HK-2 (cell line): ENCODE measurements at regions not wholly inside any gene's neighbourhood (a gene's known extent, or its start where the extent isn't known, plus 50 kb on each side); places are given as distances from the start of the nearest gene placed in this dataset.
A peak's percentile ranks its signal among the peaks of the same experiment; 100 is the strongest.
"Not testable (repeated sequence)": the region's sequence is repeated elsewhere in the genome, so short reads cannot be mapped to it uniquely, and the experiment has no call there.

Experiments
- DNase-seq: peaks from one replicate; pipeline ENCODE4 v3.0.0-alpha.2; 2018; ENCODE audit not compliant: unreplicated experiment

DNA sequence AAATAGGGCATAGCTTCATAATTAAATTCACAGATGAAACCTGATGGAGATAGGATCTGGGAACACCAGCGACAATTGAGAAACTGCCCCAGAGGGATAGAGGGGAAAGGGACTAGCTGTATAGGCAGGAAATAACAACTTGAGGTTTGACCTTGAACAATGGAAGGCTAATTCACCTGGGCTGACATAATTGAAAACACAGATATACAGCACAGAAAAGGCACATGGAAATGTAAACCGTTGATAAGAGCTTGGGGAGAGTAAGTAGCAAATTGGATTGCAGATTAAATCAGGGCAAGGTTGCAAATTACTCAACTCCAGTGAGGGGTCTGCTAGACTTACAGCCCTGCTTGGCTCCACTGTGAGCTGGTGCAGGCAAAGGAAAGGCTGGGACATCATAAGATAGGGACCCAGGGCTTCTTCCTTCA, 246.7 kb downstream of the DLEU7 start:
- DNase-seq, result no peak

GRCh38 chr13:50598338-50598737, 245.2 kb downstream of the DLEU7 start:
- no peak for DNase-seq

DNA sequence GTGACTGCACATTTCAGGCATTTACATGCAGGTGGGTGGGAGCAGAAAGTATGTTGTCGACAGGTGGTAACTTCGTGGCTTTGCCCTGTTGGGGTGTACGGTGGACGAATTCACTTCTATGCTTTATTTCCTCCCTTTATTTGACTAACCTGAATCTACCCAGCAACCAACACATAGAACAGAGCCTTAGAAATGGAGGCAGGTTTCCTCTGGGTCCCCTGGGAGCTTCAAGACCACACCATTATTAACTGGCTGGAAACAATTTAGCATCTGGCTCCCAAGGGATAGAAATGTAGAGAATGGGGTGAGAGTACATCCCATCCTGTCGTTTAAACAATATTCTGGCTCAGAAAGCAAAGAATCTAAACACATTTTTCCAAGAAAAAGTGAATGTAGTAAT, 244.4 kb downstream of the DLEU7 start:
- no peak for DNase-seq

DNA sequence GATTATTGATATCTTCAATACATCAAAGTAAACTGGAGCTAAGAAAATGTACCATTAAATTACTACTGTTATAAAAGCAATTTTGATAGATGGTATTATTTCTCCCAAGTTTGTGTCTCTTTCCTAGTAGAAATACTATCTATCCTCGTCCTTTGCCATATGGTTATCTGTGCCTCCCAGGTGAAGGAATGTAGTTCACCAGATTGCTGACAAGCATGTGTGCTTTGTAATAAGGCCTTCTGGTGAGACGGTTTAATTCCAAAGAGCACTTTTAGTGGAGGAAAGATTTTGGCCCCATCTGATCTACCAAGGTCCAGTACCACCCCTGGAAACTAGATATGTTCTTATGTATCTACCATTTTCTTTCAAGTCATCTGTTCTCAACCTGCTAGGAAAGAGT, 243.6 kb downstream of the DLEU7 start:
- no peak for DNase-seq

DNA sequence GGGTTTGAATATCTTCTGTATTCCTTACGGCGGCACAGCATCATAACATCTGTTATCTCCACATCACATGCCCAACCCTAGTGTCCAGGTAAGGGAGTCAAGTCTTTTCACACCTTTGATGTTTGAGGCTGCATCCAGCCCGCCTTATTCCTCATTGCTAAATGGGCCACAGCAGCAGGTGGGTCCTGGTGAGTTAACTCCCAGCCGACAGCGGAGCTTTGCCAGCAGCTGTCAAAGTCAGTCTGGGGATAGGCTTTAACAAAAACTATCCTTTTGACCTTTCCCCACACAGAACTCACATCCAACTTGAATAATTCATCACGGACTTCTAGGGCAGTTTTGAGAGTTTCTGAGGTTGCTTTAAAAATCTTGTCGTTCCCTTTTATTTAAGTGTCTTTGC, 235.1 kb downstream of the DLEU7 start:
- no peak for DNase-seq

DNA sequence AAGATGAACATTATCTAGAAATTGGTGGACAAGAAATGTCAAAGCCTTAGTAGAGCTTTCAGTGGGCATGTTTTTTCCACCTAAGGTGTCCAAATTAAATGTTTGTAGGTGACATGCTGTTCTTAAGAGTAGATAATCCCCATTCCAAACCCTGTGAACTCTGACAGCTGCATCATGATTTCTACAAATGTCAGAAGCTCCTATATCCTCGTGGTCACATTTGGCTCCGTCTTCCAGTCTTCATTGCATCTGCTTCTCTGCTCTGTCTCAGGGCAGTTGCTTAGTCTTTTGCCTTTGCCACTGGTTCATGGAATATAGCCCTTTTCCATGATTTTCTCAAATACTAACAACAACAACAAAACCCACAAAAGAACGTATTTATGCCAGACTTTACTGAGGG, 234.5 kb downstream of the DLEU7 start:
- DNase-seq, result no peak

DNA sequence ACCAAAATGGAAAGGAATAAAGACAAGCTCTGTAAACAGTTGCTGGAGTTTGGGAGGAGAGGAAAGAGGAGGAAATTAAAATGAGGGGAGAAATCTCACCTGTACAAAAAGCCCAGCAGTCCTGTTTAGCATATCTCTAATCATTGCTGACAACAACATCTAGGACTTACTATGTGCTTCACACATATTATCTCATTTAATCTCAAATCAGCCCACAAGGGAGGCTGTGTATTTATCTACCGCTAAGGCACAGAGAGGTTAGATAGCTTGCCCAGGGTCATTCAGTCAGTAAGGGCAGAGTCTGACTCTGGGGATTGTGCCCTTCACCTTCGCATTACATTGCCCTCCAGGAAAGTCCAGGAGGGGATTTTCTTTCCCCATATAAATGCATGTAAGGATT, 233.3 kb downstream of the DLEU7 start:
- DNase-seq, result no peak

GRCh38 chr13:50611117-50611781, 232.2 kb downstream of the DLEU7 start:
- DNase-seq, result no peak

- no peak for DNase-seq
Observed at GRCh38 chr13:50612717-50613116, 230.8 kb downstream of the DLEU7 start.

- no peak for DNase-seq
Observed at GRCh38 chr13:50613356-50613831, 230.1 kb downstream of the DLEU7 start.

DNA sequence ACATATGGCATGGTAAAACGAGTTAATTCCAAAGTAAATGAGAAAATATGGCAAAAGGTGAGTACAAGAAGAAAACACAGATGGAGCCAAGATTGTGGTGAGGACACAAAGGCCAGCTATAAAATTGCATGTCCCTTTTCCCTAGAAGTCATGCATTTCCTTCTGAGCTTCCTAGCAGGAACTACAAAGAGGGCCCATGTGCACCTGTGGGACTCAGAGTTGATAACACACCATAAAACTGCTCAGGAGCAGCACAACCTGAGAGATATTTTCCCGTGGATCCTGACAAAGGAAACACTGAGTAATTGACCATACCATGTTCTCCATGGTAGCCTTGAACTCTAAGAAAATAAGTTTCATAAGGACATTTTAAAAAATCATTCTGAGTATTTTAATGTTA, 228.3 kb downstream of the DLEU7 start:
- DNase-seq, result no peak

DNA sequence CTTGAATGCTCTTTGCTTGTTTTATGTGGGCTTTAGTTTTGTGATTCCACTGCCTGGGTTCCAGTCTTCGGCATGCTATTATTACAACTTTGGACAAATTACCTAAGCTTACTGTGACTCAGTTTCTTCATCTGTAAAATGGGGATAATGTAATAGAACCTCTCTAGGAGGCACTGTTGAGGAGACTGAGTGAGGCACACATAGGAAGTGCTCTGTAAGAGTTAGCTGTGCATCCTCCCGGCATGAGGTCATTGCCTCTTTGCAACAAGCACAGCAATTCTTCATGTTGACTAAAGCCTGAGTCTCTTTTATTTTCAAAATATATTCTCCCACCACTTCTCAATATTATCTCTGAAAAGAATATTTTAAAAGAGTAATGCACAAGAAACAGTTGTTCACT, 227.4 kb downstream of the DLEU7 start:
- DNase-seq, result no peak

DNA sequence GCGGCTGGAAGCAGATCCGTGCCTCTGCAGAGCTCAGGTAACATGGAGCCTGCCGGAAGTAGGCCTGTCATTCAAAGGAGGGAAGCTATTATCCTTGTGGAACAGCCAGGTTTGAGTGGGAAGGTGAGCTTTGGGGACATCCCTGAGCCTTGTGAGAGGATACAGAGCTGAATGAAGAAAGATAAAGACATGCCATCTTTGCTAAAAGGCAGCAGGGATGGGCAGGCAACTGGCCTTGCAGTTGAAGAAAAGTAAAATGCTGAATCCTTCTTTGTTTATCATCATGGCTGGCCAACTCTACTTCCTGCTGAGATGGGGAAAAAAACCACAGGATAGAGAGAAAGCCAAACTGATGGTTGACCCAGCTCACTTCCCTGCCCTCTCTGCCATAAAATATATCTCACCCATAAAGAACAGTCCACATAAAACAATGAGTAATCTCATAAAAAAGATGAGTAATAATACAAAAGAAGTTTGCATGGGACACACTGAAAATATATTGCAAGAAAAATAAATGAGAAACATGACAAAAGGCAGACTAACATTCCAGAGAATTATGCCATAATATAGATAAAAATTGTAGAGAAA, 226.3 kb downstream of the DLEU7 start:
- DNase-seq, result no peak

DNA sequence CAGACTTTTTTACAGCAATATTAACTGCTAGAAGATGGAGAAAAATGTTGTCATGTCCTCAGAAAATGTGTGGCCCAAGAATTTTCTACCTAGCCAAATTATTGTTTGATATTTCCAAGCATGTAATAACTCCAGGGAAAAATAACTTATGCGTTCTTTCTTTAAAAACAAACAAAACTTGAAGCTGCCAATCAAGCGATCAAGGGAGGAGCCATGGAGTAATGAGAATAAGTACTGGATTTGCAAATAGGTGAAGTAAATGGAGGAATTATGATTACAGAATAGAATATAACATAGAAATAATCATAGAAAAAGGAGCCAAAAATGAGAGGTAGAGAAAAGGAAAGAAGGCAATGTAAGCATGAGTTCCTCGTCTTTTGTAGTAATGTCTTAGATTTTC, 225.3 kb downstream of the DLEU7 start:
- DNase-seq, result no peak

- peak; percentile 29 for DNase-seq
Observed at GRCh38 chr13:50626101-50626547, 217.4 kb downstream of the DLEU7 start.

GRCh38 chr13:50627111-50627510, 216.4 kb downstream of the DLEU7 start:
- DNase-seq, result no peak

DNA sequence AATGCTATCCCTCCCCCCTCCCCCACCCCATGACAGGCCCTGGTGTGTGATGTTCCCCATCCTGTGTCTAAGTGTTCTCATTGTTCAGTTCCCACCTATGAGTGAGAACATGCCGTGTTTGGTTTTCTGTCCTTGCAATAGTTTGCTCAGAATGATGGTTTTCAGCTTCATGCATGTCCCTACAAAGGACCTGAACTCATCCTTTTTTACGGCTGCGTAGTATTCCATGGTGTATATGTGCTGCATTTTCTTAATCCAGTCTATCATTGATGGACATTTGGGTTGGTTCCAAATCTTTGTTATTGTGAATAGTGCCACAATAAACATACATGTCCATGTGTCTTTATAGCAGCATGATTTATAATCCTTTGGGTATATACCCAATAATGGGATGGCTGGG, 215.0 kb downstream of the DLEU7 start:
- DNase-seq, result not testable (repeated sequence)

DNA sequence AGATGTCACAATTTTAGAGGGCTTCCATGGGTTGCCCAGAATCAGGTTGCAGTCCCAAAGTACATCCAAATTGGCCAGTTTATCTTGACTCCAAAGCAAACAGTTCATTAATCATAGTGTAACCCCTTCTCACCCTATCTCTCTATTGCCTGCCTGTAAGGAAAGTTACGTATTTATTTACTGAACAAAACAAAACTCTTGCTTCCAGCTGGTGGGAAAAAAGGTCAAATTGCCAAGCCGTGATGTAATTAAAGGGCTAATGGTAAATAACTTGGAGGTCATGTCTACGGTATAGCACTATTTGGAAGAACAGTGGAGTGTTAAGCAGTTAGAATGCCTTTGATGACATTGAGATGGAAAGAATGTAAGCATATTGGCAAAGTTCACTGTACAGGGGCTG, 214.0 kb downstream of the DLEU7 start:
- no peak for DNase-seq

DNA sequence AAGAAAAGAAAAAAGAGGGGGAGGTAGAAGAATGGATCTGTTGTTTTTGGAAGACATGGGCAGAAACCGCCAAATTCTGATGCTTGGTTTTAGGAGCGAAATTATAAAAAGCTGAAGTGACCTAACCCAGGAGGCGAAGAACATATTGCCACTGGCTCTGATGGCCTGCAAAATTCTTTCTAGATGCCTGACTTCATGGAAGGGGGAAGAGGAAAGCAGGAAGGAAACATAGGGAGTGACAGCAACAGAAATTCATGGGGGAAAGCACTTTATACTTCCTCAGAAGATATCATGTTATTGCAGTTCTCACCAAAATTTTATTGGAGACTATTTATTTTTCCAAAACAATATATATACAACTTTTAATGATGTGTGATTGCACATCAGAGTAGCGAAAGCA, 213.5 kb downstream of the DLEU7 start:
- DNase-seq, result no peak

- DNase-seq, result no peak
Observed at GRCh38 chr13:50631041-50631440, 212.5 kb downstream of the DLEU7 start.

GRCh38 chr13:50634339-50634738, 209.2 kb downstream of the DLEU7 start:
- no peak for DNase-seq

- no peak for DNase-seq
Observed at GRCh38 chr13:50635504-50635903, 208.0 kb downstream of the DLEU7 start.

GRCh38 chr13:50636007-50636704, 207.3 kb downstream of the DLEU7 start:
- no peak for DNase-seq
